Progenitor cell of endocrine pancreas (in vitro differentiated cells): ENCODE measurements at regions not wholly inside any gene's neighbourhood (a gene's known extent, or its start where the extent isn't known, plus 50 kb on each side); places are given as distances from the start of the nearest gene placed in this dataset.

Experiments
- DNase-seq: peaks from one replicate; pipeline ENCODE4 v3.0.0; 2021; ENCODE audit warnings: low spot score; ENCODE audit not compliant: unreplicated experiment
- H3K27ac Mint-ChIP-seq: 2 replicates; pipeline ENCODE4 v1.8.0; 2021; ENCODE audit warnings: mild to moderate bottlenecking, moderate library complexity, mixed read lengths
- H3K27me3 Mint-ChIP-seq: 2 replicates; pipeline ENCODE4 v1.8.0; 2021; ENCODE audit warnings: mixed read lengths
- H3K36me3 Mint-ChIP-seq: 2 replicates; pipeline ENCODE4 v1.8.0; 2022; ENCODE audit warnings: mixed read lengths; ENCODE audit not compliant: insufficient read depth
- H3K4me1 Mint-ChIP-seq: 2 replicates; pipeline ENCODE4 v1.8.0; 2021; ENCODE audit warnings: low read depth, mixed read lengths
- H3K4me3 Mint-ChIP-seq: 2 replicates; pipeline ENCODE4 v1.8.0; 2021; ENCODE audit warnings: low read depth, mild to moderate bottlenecking, moderate library complexity, mixed read lengths
- H3K9me3 Mint-ChIP-seq: 2 replicates; pipeline ENCODE4 v1.8.0; 2021; ENCODE audit warnings: low read depth, mixed read lengths
- CTCF ChIP-seq: fragments of 200-600 bp; sonication (generic); IDR thresholded peaks from one replicate; pipeline ENCODE4 v1.5.0; 2021; ENCODE audit warnings: antibody characterized with exemption, mild to moderate bottlenecking; ENCODE audit not compliant: unreplicated experiment

GRCh38 chr1:58346036-58346355, 200.5 kb downstream of the OMA1 start:
- Mint-ChIP-seq H3K9me3 (peaks cover 3% of the 10 kb centered on the region), H3K27ac (no peak overlapping the region), H3K4me3 (no peak overlapping the region), H3K27me3 (peaks cover 4% of the 10 kb centered on the region), H3K36me3 (no peaks in the 10 kb centered on the region), H3K4me1 (peaks cover 19% of the 10 kb centered on the region)
- no peak for TF ChIP-seq CTCF
- no peak for DNase-seq

- Mint-ChIP-seq H3K9me3 (no peaks in the 10 kb centered on the region), H3K27me3 (peaks cover 4% of the 10 kb centered on the region), H3K4me1 (peaks cover 19% of the 10 kb centered on the region), H3K27ac (peak overlapping the region; percentile 65), H3K36me3 (no peaks in the 10 kb centered on the region), H3K4me3 (no peak overlapping the region)
- TF ChIP-seq CTCF: no peak
- DNase-seq: no peak
Observed at GRCh38 chr1:58345215-58346035, 201.1 kb downstream of the OMA1 start.

- TF ChIP-seq CTCF: no peak
- Mint-ChIP-seq H3K27me3 (peaks cover 4% of the 10 kb centered on the region), H3K36me3 (no peaks in the 10 kb centered on the region), H3K4me3 (no peak overlapping the region), H3K4me1 (peaks cover 4% of the 10 kb centered on the region), H3K27ac (no peak overlapping the region), H3K9me3 (no peaks in the 10 kb centered on the region)
- DNase-seq: no peak
Observed at GRCh38 chr1:58340185-58340584, 206.3 kb downstream of the OMA1 start.

GRCh38 chr1:58338081-58338480, 208.4 kb downstream of the OMA1 start:
- no peak for TF ChIP-seq CTCF
- H3K27ac Mint-ChIP-seq: no peak overlapping the region
- H3K27me3 Mint-ChIP-seq: peaks cover under 1% of the 10 kb centered on the region
- DNase-seq: no peak
- H3K36me3 Mint-ChIP-seq: no peaks in the 10 kb centered on the region
- no peaks in the 10 kb centered on the region for H3K4me1 Mint-ChIP-seq
- H3K9me3 Mint-ChIP-seq: no peaks in the 10 kb centered on the region
- no peak overlapping the region for H3K4me3 Mint-ChIP-seq

GRCh38 chr1:58333511-58333910, 213.0 kb downstream of the OMA1 start:
- H3K4me1 Mint-ChIP-seq: no peaks in the 10 kb centered on the region
- no peaks in the 10 kb centered on the region for H3K36me3 Mint-ChIP-seq
- DNase-seq: no peak
- no peak overlapping the region for H3K4me3 Mint-ChIP-seq
- no peak overlapping the region for H3K27ac Mint-ChIP-seq
- no peak for TF ChIP-seq CTCF
- no peaks in the 10 kb centered on the region for H3K9me3 Mint-ChIP-seq
- H3K27me3 Mint-ChIP-seq: no peaks in the 10 kb centered on the region
